DOHH2 (cell line): ENCODE measurements at regions not wholly inside any gene's neighbourhood (a gene's known extent, or its start where the extent isn't known, plus 50 kb on each side); places are given as distances from the start of the nearest gene placed in this dataset.

Source experiments
- CTCF ChIP-seq: fragments of 200-600 bp; sonication (generic); IDR thresholded peaks from one replicate; pipeline ENCODE4 v1.5.1; 2014; ENCODE audit warnings: antibody characterized with exemption, mild to moderate bottlenecking, low read depth, low read length; ENCODE audit not compliant: poor library complexity, severe bottlenecking
- EZH2phosphoT487 ChIP-seq: fragments of 200-600 bp; sonication (generic); IDR thresholded peaks from 2 replicates; pipeline ENCODE4 v1.6.1; 2017; ENCODE audit warnings: borderline replicate concordance, mild to moderate bottlenecking, antibody characterized with exemption, low read length, moderate library complexity, mixed read lengths

- no peak for TF ChIP-seq CTCF
- no peak for TF ChIP-seq EZH2phosphoT487
Observed at GRCh38 chr10:107657851-107658250, 493.3 kb upstream of the SORCS1 start.
